Osteoblast (primary cell): ENCODE measurements at regions not wholly inside any gene's neighbourhood (a gene's known extent, or its start where the extent isn't known, plus 50 kb on each side); places are given as distances from the start of the nearest gene placed in this dataset.
A peak's percentile ranks its signal among the peaks of the same experiment; 100 is the strongest.

ENCODE experiments used
- DNase-seq: peaks from one replicate; pipeline ENCODE4 v3.0.0; 2011; ENCODE audit warnings: low spot score, mixed read lengths; ENCODE audit not compliant: insufficient read length; ENCODE audit errors: missing footprints
- H2AFZ ChIP-seq: 2 replicates; pipeline ENCODE4 v1.6.0; 2011; ENCODE audit warnings: mild to moderate bottlenecking, low read length
- H3K27ac ChIP-seq: 2 replicates; pipeline ENCODE4 v1.5.1; 2011; ENCODE audit warnings: mild to moderate bottlenecking, low read depth, low read length, moderate library complexity
- H3K27me3 ChIP-seq: 2 replicates; pipeline ENCODE4 v1.6.0; 2012; ENCODE audit warnings: mild to moderate bottlenecking, control low read depth, inconsistent platforms, low read length, moderate library complexity; ENCODE audit not compliant: insufficient read depth
- H3K36me3 ChIP-seq: 2 replicates; pipeline ENCODE4 v1.5.1; 2011; ENCODE audit warnings: mild to moderate bottlenecking, low read length, control low read depth, moderate library complexity; ENCODE audit not compliant: insufficient read depth
- H3K4me1 ChIP-seq: 2 replicates; pipeline ENCODE4 v1.5.1; 2011; ENCODE audit warnings: mild to moderate bottlenecking, low read length, control low read depth, moderate library complexity; ENCODE audit not compliant: insufficient read depth
- H3K4me2 ChIP-seq: 2 replicates; pipeline ENCODE4 v1.6.0; 2011; ENCODE audit warnings: mild to moderate bottlenecking, low read length; ENCODE audit not compliant: insufficient read depth
- H3K4me3 ChIP-seq: fragments of 200-600 bp; sonication (generic); 3 replicates; pipeline ENCODE4 v1.5.1; 2012; ENCODE audit warnings: mild to moderate bottlenecking, low read length, inconsistent platforms; ENCODE audit not compliant: insufficient read depth
- H3K79me2 ChIP-seq: 2 replicates; pipeline ENCODE4 v1.6.0; 2012; ENCODE audit warnings: mild to moderate bottlenecking, low read length, control low read depth, inconsistent platforms; ENCODE audit not compliant: insufficient read depth
- H3K9me3 ChIP-seq: 2 replicates; pipeline ENCODE4 v1.5.1; 2011; ENCODE audit warnings: low read depth, low read length, control low read depth
- H4K20me1 ChIP-seq: 2 replicates; pipeline ENCODE4 v1.6.0; 2012; ENCODE audit warnings: mild to moderate bottlenecking, low read length, control low read depth; ENCODE audit not compliant: insufficient read depth
- CTCF ChIP-seq: IDR thresholded peaks from 2 replicates; pipeline ENCODE4 v1.5.1; 2011; ENCODE audit warnings: mild to moderate bottlenecking, low read depth, low read length, moderate library complexity; ENCODE audit errors: extremely low read depth

GRCh38 chr7:1360521-1360971 lies 98.7 kb downstream of the MICALL2 start:
- H2AFZ ChIP-seq: no peak overlapping the region
- H3K4me3 ChIP-seq: no peak overlapping the region
- H3K4me1 ChIP-seq: no peaks in the 10 kb centered on the region
- peak; percentile 86 for DNase-seq
- H3K27me3 ChIP-seq: no peaks in the 10 kb centered on the region
- H3K4me2 ChIP-seq: no peak overlapping the region
- no peaks in the 10 kb centered on the region for H3K79me2 ChIP-seq
- no peaks in the 10 kb centered on the region for H3K36me3 ChIP-seq
- no peak overlapping the region for H3K27ac ChIP-seq
- no peaks in the 10 kb centered on the region for H3K9me3 ChIP-seq
- H4K20me1 ChIP-seq: no peaks in the 10 kb centered on the region
- TF ChIP-seq CTCF: no peak

GRCh38 chr7:1361016-1361755 lies 98.1 kb downstream of the MICALL2 start:
- Histone ChIP-seq H3K4me1 (no peaks in the 10 kb centered on the region), H3K4me2 (no peak overlapping the region), H3K36me3 (no peaks in the 10 kb centered on the region), H2AFZ (no peak overlapping the region), H3K79me2 (no peaks in the 10 kb centered on the region), H3K4me3 (no peak overlapping the region), H3K9me3 (no peaks in the 10 kb centered on the region), H3K27ac (no peak overlapping the region), H3K27me3 (no peaks in the 10 kb centered on the region), H4K20me1 (no peaks in the 10 kb centered on the region)
- no peak for TF ChIP-seq CTCF
- no peak for DNase-seq

GRCh38 chr7:1361756-1362125 lies 97.5 kb downstream of the MICALL2 start:
- H3K27me3 ChIP-seq: no peaks in the 10 kb centered on the region
- no peak overlapping the region for H3K4me2 ChIP-seq
- no peaks in the 10 kb centered on the region for H4K20me1 ChIP-seq
- no peak overlapping the region for H3K4me3 ChIP-seq
- DNase-seq: no peak
- H3K27ac ChIP-seq: no peak overlapping the region
- TF ChIP-seq CTCF: no peak
- H3K79me2 ChIP-seq: no peaks in the 10 kb centered on the region
- no peaks in the 10 kb centered on the region for H3K4me1 ChIP-seq
- H3K36me3 ChIP-seq: no peaks in the 10 kb centered on the region
- no peak overlapping the region for H2AFZ ChIP-seq
- no peaks in the 10 kb centered on the region for H3K9me3 ChIP-seq

GRCh38 chr7:1362301-1362700 lies 97.0 kb downstream of the MICALL2 start:
- no peak for DNase-seq
- H3K27me3 ChIP-seq: peaks cover 3% of the 10 kb centered on the region
- no peaks in the 10 kb centered on the region for H3K79me2 ChIP-seq
- H3K4me1 ChIP-seq: no peaks in the 10 kb centered on the region
- no peaks in the 10 kb centered on the region for H3K36me3 ChIP-seq
- H3K9me3 ChIP-seq: no peaks in the 10 kb centered on the region
- H3K27ac ChIP-seq: no peak overlapping the region
- no peak overlapping the region for H3K4me3 ChIP-seq
- no peak for TF ChIP-seq CTCF
- no peak overlapping the region for H2AFZ ChIP-seq
- H4K20me1 ChIP-seq: no peaks in the 10 kb centered on the region
- H3K4me2 ChIP-seq: no peak overlapping the region
